HL-60 (cell line): ENCODE measurements at regions not wholly inside any gene's neighbourhood (a gene's known extent, or its start where the extent isn't known, plus 50 kb on each side); places are given as distances from the start of the nearest gene placed in this dataset.

Source experiments
- GABPA ChIP-seq: IDR thresholded peaks from 2 replicates; pipeline ENCODE4 v1.6.1; 2012; ENCODE audit warnings: low read depth
- POLR2AphosphoS5 ChIP-seq: IDR thresholded peaks from 2 replicates; pipeline ENCODE4 v1.6.1; 2012; ENCODE audit warnings: low read depth
- SPI1 ChIP-seq: IDR thresholded peaks from 2 replicates; pipeline ENCODE4 v1.6.1; 2012; ENCODE audit warnings: low read depth, mild to moderate bottlenecking, borderline replicate concordance
- TF ChIP-seq, protein P1 (sequence below): IDR thresholded peaks from one replicate; pipeline ENCODE4 v1.5.1; 2011; ENCODE audit warnings: low read length, control low read depth, inconsistent platforms; ENCODE audit not compliant: insufficient read depth
- TF ChIP-seq, protein P2 (sequence below): IDR thresholded peaks from 2 replicates; pipeline ENCODE4 v1.6.1; 2012; ENCODE audit warnings: low read depth; ENCODE audit not compliant: insufficient replicate concordance

DNA sequence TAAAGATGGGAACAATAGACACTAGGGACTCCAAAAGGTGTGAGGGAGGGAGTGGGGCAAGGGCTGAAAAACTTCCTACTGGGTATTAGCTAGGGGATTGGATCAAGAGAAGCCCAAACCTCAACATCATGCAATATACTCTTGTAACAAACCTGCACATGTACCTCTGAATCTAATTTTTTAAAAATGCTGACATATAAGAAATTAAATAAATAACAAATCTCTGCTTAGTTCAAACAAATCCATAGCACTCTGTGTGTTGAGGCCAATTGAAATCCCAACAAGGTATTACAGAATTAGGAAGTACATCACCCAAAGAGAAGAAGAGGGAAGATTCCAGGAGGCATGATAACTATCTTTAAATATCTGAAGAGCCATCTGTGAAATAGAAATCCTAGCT, 55.4 kb upstream of the CDH20 start:
- TF ChIP-seq, protein P1, sequence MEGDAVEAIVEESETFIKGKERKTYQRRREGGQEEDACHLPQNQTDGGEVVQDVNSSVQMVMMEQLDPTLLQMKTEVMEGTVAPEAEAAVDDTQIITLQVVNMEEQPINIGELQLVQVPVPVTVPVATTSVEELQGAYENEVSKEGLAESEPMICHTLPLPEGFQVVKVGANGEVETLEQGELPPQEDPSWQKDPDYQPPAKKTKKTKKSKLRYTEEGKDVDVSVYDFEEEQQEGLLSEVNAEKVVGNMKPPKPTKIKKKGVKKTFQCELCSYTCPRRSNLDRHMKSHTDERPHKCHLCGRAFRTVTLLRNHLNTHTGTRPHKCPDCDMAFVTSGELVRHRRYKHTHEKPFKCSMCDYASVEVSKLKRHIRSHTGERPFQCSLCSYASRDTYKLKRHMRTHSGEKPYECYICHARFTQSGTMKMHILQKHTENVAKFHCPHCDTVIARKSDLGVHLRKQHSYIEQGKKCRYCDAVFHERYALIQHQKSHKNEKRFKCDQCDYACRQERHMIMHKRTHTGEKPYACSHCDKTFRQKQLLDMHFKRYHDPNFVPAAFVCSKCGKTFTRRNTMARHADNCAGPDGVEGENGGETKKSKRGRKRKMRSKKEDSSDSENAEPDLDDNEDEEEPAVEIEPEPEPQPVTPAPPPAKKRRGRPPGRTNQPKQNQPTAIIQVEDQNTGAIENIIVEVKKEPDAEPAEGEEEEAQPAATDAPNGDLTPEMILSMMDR = no peak
- TF ChIP-seq, protein P2, sequence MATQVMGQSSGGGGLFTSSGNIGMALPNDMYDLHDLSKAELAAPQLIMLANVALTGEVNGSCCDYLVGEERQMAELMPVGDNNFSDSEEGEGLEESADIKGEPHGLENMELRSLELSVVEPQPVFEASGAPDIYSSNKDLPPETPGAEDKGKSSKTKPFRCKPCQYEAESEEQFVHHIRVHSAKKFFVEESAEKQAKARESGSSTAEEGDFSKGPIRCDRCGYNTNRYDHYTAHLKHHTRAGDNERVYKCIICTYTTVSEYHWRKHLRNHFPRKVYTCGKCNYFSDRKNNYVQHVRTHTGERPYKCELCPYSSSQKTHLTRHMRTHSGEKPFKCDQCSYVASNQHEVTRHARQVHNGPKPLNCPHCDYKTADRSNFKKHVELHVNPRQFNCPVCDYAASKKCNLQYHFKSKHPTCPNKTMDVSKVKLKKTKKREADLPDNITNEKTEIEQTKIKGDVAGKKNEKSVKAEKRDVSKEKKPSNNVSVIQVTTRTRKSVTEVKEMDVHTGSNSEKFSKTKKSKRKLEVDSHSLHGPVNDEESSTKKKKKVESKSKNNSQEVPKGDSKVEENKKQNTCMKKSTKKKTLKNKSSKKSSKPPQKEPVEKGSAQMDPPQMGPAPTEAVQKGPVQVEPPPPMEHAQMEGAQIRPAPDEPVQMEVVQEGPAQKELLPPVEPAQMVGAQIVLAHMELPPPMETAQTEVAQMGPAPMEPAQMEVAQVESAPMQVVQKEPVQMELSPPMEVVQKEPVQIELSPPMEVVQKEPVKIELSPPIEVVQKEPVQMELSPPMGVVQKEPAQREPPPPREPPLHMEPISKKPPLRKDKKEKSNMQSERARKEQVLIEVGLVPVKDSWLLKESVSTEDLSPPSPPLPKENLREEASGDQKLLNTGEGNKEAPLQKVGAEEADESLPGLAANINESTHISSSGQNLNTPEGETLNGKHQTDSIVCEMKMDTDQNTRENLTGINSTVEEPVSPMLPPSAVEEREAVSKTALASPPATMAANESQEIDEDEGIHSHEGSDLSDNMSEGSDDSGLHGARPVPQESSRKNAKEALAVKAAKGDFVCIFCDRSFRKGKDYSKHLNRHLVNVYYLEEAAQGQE = no peak
- TF ChIP-seq POLR2AphosphoS5 (no peak), SPI1 (no peak), GABPA (no peak)
